EH (cell line): ENCODE measurements at regions not wholly inside any gene's neighbourhood (a gene's known extent, or its start where the extent isn't known, plus 50 kb on each side); places are given as distances from the start of the nearest gene placed in this dataset.

Source experiments
- DNase-seq: peaks from one replicate; pipeline ENCODE4 v3.0.0-alpha.2; 2015; ENCODE audit warnings: low read depth

- DNase-seq = peak; percentile 13
Measured at GRCh38 chrY:12087325-12087724, 613.7 kb upstream of the USP9Y start.
